GM12801 (cell line): ENCODE measurements at regions not wholly inside any gene's neighbourhood (a gene's known extent, or its start where the extent isn't known, plus 50 kb on each side); places are given as distances from the start of the nearest gene placed in this dataset.

Experiments
- TF ChIP-seq, protein P1 (sequence below): IDR thresholded peaks from one replicate; pipeline ENCODE4 v1.5.1; 2011; ENCODE audit warnings: control low read depth; ENCODE audit not compliant: insufficient read length; ENCODE audit errors: extremely low read depth

DNA sequence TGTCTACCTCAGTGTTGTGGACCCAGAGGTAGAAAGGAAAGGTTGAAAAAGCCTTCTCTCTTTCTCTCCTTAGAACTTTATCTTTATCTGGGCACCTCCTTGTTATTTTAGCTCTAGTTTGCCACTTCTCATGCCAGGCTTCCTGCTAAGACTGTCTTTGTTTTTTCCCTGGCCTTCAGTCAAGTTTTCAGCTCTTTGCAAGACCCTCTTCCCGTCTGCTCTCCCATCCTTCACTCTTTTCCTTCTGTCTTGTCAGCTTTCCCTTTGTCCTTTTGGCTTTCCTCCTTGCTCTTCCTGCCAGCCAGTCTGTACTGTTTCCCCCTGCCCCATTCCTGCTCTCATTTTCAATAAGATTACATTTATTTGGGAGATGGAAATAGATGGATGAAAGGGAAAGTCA is 86.8 kb upstream of the CCN6 start:
- TF ChIP-seq, protein P1, sequence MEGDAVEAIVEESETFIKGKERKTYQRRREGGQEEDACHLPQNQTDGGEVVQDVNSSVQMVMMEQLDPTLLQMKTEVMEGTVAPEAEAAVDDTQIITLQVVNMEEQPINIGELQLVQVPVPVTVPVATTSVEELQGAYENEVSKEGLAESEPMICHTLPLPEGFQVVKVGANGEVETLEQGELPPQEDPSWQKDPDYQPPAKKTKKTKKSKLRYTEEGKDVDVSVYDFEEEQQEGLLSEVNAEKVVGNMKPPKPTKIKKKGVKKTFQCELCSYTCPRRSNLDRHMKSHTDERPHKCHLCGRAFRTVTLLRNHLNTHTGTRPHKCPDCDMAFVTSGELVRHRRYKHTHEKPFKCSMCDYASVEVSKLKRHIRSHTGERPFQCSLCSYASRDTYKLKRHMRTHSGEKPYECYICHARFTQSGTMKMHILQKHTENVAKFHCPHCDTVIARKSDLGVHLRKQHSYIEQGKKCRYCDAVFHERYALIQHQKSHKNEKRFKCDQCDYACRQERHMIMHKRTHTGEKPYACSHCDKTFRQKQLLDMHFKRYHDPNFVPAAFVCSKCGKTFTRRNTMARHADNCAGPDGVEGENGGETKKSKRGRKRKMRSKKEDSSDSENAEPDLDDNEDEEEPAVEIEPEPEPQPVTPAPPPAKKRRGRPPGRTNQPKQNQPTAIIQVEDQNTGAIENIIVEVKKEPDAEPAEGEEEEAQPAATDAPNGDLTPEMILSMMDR = no peak

DNA sequence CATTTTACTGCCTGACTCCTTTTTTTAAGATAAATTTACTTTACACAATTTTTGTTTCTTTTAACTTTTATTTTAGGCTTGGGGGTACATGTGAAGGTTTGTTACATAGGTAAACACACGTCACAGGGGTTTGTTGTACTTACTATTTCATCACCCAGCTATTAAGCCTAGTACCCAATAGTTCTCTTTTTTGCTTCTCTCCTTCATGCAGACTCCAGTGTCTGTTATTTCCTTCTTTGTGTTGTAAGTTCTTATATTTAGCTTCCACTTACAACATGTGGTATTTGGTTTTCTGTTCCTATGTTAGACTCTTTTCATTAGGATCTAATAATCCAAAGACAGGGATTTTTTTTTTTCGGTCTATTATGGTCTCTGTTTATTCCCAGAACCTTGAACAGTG is 83.5 kb upstream of the CCN6 start:
- TF ChIP-seq, protein P1 = no peak

DNA sequence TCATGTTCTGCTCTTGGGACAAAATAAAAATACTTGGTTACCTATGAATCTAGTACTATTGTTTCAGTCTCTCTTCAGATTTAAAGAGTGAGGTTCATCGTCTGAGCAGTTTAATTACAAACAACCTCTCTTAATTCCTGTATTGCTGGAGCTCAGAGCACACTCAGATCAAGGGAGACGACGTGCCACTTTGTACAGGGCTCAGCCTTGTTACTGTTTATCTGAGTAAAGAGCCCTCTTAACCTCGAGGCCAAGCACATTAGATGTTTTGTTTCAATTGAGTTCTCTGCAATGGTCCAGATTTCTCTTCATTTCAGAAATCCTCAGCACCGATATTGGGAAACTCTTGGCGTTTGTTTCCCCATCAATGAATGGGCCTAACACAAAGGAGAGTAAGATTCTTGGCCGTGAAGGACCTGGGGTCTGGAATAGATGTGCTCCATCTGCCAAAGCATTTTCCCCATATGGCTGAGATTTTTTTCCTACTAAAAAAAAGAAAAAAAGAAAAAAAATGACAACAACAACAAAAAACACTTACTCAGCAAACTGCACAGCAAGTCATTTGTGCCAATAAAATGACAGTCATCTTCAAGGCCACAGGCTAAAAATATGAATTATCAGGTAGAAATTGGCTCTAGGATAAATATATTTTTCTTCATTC is 82.6 kb upstream of the CCN6 start:
- TF ChIP-seq, protein P1 = no peak

DNA sequence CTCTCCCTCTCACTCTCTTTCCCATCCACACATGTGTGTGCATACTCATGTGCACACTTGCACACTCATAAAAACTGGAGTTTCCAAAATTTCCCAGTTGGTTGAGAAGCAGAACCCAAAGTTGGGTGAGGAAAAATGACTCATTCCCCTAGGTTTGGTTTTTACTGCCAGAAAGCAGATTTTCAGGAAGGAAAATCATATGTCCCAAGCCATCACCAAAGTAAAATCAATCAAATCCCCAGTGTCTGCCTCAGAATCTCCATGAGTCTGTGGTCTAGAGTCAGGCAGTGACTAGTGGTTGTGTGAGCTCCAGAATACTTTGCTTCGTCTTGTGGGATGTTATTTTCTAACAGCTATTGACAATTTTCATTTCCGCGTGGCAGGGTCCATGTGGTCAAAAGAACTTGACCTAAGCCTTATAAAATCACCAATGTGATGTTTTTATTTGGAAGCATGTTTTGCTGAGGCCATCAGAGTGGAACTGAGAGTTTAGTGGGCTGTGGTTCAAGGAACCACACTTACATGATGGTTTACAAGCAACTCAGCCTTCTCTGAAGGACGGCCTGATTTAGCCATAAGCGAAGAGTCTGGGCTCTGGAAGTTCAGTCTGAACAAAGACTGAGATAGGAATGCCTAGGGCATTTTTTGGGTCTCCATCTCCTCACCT is 81.9 kb upstream of the CCN6 start:
- TF ChIP-seq, protein P1 = no peak

DNA sequence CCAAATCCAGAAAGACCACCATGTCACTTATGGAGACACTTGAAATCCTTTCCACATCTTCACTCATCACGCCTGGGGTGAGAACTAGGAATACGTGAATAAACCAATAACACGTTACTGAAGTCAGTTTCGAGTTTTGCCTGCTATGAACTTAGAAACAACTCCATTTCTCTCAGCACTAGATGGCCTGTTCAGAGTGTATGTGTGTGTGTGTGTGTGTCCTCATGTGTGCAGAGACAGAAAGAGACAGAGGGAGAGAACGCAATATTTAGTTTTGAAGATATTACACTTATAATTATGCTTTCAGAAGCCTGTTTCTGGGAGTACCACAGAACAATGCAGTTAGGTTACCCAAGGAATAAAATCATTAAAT is 81.2 kb upstream of the CCN6 start:
- TF ChIP-seq, protein P1 = no peak

DNA sequence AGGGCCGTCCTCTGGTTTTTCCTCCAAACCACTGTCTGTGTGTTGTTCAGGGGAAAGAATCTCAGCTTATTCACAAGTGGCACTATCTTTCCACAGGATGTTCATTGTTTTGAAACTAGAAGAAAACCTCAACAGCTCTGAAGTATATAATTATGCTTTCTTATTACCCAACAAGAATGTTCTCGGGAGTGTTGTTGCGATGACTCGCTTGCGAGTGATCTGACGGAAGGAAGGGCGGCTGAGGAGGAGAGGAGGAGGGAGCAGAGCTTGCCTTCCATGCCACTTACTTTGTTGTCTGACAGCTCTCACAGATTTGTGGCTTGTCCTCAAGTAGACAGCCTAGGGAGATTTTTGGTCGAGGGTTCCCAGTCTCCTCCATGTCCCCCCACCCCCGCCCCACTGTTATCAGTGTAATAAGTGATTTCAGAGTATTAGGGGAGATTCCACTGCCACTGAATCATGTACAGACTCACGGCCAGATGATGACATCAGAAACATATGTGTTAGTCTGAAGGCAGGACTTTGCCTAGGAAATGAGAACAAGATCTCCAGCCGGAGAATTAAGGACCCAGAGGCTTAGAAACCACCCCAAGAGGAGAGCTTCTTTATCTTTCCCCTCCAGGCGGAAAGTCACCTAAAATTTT is 80.7 kb upstream of the CCN6 start:
- TF ChIP-seq, protein P1 = no peak

DNA sequence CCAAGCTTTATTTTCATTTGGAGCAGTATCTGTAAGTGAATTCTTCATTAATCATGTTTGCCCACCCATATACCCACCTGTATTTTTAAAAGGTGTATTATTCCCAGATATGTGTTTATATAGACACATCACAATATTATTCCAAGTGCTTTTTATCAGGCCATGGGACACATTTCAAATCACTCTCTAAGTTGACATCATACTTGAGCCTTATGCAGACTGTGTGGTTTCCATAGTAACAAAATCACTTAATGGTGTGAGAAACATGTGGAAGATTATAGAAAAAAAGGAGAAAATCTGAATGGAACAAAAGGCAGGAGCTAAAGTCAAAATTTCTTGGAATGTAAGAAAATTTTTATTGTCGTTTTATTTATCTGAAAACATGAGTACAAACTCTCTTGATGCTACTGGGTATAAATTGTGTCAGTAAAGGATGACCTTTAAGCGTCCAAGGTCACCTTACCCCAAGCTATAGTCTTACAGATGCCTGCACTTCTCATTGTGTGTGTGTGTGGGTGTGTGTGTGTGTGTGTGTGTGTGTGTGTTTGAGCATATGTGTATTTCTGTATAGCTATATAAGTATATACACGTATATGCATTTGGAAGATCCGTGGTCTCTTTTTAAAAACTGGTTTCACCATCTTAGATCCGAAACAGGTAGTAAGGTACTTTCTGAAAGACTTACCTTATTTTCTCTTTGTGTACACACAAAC is 79.8 kb upstream of the CCN6 start:
- TF ChIP-seq, protein P1 = no peak
